ENCODE measurements at regions not wholly inside any gene's neighbourhood (a gene's known extent, or its start where the extent isn't known, plus 50 kb on each side); places are given as distances from the start of the nearest gene placed in this dataset.

- no peak for TF ChIP-seq CTCF (conservative IDR thresholded peaks at IDR 0.05; ENCODE audit: low read depth in 2 of 2)
- TF ChIP-seq NANOG (IDR thresholded peaks at IDR 0.05; ENCODE audit: borderline replicate concordance): no peak
- no peak for TF ChIP-seq EZH2 (IDR thresholded peaks at IDR 0.05; ENCODE audit: low read depth, unreplicated experiment)
- no peak for TF ChIP-seq CREB1 (CRISPR knock-in tag; IDR thresholded peaks at IDR 0.05; ENCODE audit: low read depth)
- TF ChIP-seq ZNF114 (CRISPR knock-in tag; IDR thresholded peaks at IDR 0.05): no peak
- TF ChIP-seq, protein P1, sequence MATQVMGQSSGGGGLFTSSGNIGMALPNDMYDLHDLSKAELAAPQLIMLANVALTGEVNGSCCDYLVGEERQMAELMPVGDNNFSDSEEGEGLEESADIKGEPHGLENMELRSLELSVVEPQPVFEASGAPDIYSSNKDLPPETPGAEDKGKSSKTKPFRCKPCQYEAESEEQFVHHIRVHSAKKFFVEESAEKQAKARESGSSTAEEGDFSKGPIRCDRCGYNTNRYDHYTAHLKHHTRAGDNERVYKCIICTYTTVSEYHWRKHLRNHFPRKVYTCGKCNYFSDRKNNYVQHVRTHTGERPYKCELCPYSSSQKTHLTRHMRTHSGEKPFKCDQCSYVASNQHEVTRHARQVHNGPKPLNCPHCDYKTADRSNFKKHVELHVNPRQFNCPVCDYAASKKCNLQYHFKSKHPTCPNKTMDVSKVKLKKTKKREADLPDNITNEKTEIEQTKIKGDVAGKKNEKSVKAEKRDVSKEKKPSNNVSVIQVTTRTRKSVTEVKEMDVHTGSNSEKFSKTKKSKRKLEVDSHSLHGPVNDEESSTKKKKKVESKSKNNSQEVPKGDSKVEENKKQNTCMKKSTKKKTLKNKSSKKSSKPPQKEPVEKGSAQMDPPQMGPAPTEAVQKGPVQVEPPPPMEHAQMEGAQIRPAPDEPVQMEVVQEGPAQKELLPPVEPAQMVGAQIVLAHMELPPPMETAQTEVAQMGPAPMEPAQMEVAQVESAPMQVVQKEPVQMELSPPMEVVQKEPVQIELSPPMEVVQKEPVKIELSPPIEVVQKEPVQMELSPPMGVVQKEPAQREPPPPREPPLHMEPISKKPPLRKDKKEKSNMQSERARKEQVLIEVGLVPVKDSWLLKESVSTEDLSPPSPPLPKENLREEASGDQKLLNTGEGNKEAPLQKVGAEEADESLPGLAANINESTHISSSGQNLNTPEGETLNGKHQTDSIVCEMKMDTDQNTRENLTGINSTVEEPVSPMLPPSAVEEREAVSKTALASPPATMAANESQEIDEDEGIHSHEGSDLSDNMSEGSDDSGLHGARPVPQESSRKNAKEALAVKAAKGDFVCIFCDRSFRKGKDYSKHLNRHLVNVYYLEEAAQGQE (IDR thresholded peaks at IDR 0.05; ENCODE audit: unreplicated experiment): no peak
- TF ChIP-seq ZNF331 (CRISPR knock-in tag; IDR thresholded peaks at IDR 0.05; ENCODE audit: low read depth): no peak
- TF ChIP-seq EZH2phosphoT487 (IDR thresholded peaks at IDR 0.05; ENCODE audit: unreplicated experiment): no peak
Measured at GRCh38 chr2:42914860-42915259, 122.5 kb upstream of the HAAO start (continued).

DNA sequence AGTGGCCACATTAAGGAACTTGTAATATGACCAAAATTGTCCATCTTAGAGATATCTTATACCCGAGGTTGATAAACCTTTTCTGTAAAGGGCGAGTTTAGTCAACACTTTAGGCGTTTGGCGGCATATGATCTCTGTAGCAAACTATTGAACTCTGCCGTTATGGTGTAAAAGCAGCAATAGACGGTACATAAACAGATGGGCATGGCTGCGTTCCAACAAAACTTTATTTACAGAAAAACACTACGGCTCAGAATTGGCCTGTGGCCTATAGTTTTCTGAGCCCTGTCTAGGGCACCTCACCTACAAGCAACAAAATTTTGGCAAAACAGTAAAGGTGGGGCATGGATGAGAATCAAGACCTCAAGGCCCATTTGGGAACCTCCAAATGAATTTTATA is 121.9 kb upstream of the HAAO start:
- Histone ChIP-seq H3K4me1 (ENCODE audit: insufficient read depth) (no peaks in the 10 kb centered on the region), H3K36me3 (ENCODE audit: insufficient read depth) (no peaks in the 10 kb centered on the region), H4K20me1 (replicated peaks; ENCODE audit: insufficient read depth) (no peaks in the 10 kb centered on the region), H2AFZ (no peak overlapping the region), H3F3A (replicated peaks; ENCODE audit: low read depth) (no peaks in the 10 kb centered on the region), H3K4me2 (no peak overlapping the region), H3K79me2 (replicated peaks; ENCODE audit: insufficient read depth) (no peaks in the 10 kb centered on the region), H3K27me3 (ENCODE audit: insufficient read depth) (no peaks in the 10 kb centered on the region), H3K4me3 (no peak overlapping the region), H3K27ac (ENCODE audit: low read depth) (no peak overlapping the region), H3K9me2 (ENCODE audit: insufficient read depth) (no peaks in the 10 kb centered on the region)
- Mint-ChIP-seq H3K9me3 (no peaks in the 10 kb centered on the region), H3K36me3 (ENCODE audit: low read depth) (no peaks in the 10 kb centered on the region), H3K27me3 (ENCODE audit: insufficient read depth, low read depth, poor library complexity) (peaks cover 4% of the 10 kb centered on the region), H3K27ac (no peak overlapping the region), H3K4me3 (no peak overlapping the region), H3K4me1 (no peaks in the 10 kb centered on the region)
- ATAC-seq: no peak
- DNase-seq (ENCODE audit: low spot score): no peak
- TF ChIP-seq, protein P2, sequence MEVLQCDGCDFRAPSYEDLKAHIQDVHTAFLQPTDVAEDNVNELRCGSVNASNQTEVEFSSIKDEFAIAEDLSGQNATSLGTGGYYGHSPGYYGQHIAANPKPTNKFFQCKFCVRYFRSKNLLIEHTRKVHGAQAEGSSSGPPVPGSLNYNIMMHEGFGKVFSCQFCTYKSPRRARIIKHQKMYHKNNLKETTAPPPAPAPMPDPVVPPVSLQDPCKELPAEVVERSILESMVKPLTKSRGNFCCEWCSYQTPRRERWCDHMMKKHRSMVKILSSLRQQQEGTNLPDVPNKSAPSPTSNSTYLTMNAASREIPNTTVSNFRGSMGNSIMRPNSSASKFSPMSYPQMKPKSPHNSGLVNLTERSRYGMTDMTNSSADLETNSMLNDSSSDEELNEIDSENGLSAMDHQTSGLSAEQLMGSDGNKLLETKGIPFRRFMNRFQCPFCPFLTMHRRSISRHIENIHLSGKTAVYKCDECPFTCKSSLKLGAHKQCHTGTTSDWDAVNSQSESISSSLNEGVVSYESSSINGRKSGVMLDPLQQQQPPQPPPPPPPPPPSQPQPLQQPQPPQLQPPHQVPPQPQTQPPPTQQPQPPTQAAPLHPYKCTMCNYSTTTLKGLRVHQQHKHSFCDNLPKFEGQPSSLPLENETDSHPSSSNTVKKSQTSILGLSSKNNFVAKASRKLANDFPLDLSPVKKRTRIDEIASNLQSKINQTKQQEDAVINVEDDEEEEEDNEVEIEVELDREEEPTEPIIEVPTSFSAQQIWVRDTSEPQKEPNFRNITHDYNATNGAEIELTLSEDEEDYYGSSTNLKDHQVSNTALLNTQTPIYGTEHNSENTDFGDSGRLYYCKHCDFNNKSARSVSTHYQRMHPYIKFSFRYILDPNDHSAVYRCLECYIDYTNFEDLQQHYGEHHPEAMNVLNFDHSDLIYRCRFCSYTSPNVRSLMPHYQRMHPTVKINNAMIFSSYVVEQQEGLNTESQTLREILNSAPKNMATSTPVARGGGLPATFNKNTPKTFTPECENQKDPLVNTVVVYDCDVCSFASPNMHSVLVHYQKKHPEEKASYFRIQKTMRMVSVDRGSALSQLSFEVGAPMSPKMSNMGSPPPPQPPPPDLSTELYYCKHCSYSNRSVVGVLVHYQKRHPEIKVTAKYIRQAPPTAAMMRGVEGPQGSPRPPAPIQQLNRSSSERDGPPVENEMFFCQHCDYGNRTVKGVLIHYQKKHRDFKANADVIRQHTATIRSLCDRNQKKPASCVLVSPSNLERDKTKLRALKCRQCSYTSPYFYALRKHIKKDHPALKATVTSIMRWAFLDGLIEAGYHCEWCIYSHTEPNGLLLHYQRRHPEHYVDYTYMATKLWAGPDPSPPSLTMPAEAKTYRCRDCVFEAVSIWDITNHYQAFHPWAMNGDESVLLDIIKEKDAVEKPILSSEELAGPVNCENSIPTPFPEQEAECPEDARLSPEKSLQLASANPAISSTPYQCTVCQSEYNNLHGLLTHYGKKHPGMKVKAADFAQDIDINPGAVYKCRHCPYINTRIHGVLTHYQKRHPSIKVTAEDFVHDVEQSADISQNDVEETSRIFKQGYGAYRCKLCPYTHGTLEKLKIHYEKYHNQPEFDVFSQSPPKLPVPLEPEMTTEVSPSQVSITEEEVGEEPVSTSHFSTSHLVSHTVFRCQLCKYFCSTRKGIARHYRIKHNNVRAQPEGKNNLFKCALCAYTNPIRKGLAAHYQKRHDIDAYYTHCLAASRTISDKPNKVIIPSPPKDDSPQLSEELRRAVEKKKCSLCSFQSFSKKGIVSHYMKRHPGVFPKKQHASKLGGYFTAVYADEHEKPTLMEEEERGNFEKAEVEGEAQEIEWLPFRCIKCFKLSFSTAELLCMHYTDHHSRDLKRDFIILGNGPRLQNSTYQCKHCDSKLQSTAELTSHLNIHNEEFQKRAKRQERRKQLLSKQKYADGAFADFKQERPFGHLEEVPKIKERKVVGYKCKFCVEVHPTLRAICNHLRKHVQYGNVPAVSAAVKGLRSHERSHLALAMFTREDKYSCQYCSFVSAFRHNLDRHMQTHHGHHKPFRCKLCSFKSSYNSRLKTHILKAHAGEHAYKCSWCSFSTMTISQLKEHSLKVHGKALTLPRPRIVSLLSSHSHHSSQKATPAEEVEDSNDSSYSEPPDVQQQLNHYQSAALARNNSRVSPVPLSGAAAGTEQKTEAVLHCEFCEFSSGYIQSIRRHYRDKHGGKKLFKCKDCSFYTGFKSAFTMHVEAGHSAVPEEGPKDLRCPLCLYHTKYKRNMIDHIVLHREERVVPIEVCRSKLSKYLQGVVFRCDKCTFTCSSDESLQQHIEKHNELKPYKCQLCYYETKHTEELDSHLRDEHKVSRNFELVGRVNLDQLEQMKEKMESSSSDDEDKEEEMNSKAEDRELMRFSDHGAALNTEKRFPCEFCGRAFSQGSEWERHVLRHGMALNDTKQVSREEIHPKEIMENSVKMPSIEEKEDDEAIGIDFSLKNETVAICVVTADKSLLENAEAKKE (CRISPR knock-in tag; IDR thresholded peaks at IDR 0.05): no peak
- TF ChIP-seq CREB1 (CRISPR knock-in tag; IDR thresholded peaks at IDR 0.05; ENCODE audit: low read depth): no peak
- TF ChIP-seq NANOG (IDR thresholded peaks at IDR 0.05; ENCODE audit: borderline replicate concordance): no peak
- TF ChIP-seq POLR2AphosphoS5 (IDR thresholded peaks at IDR 0.05; ENCODE audit: low read depth): no peak
- TF ChIP-seq ZNF331 (CRISPR knock-in tag; IDR thresholded peaks at IDR 0.05; ENCODE audit: low read depth): no peak

All from GM23338 (cell line).